ENCODE measurements at regions not wholly inside any gene's neighbourhood (a gene's known extent, or its start where the extent isn't known, plus 50 kb on each side); places are given as distances from the start of the nearest gene placed in this dataset.
"Not testable (repeated sequence)": the region's sequence is repeated elsewhere in the genome, so short reads cannot be mapped to it uniquely, and the experiment has no call there.

DNA sequence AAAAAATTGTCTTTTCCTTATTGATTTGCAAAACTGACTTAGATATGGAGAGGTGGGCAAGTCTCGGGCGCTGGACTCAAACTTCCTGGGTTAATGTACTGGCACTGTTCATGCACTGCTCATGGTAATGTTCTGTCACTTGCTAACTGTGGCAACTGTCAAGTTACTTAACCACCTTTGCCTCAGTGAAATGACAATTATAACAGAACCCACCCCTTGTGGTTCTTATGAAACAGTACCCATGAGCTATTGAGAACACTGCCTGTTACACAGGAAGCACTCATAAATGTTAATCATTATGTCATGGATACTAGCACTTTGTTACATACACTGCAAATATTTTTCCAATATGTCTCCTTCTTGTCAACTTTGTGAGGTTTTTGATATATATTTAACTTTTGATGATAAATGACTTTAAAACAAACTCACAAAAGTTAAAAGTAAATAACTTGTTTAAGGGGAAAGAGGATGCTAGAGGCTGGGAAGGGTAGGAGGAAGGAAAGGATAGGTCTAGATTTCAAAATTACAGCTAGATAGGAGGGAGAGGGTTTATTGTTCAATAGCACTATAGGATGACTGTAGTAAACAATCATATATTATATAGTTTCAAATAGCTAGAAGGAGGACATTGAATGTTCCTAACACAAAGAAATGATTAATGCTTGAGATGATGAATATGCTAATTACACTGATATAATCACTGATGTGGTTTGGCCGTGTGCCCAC is 342.5 kb downstream of the ADGRL2 start:
- DNase-seq (ENCODE audit: low read depth): no peak

DNA sequence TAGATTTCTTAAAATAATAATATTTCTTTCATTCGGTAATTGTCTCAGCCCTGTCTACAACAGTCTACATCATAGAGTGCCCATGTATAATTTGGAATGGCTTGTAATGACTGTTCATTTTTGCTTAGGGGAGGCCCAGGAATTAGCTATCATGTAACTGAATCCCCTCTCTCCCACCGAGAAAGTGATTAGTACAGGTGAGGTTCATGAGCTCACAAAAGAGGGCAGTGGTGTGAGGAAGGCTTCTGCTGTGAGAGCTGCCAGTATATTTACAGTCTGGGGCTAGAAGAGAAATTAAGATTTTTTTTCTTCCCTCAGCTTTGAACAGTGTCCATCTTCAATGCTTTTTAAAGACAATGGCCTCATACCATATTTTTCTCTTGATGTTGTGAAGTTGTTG is 340.7 kb downstream of the ADGRL2 start:
- no peak for DNase-seq (ENCODE audit: low read depth)

DNA sequence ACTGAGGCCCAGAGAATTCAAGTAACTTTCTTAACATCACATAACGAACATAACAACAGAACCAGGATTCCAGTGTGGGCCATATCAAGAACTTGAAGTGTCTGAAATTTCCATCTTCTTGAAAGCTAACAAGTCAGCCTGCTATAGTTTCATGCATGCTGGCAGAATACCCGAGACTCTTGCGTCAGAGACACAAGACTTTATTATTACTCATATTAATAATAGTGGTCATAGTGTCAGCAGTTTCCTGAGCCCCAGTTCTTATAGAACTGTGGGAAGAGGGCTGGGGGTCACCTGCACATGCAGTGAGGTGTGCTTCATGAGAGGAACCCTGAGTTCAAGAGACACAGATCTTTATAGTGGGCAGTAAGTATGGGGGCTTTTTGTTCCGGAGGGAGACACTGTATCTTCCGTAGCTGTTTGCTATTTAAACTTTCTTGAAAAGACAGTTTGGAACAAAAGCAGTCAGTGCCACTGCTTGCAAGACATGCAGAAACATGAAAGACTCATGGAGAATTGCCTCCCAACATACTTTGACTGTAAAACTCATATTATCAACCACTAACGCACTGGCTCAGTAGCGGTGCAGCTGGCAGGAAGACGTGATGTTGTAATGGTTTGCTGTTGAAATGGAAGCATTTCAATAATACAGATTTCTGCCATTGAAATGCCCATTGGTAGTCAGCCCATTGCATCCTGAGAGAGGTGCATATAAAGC is 339.2 kb downstream of the ADGRL2 start:
- no peak for DNase-seq (ENCODE audit: low read depth)

DNA sequence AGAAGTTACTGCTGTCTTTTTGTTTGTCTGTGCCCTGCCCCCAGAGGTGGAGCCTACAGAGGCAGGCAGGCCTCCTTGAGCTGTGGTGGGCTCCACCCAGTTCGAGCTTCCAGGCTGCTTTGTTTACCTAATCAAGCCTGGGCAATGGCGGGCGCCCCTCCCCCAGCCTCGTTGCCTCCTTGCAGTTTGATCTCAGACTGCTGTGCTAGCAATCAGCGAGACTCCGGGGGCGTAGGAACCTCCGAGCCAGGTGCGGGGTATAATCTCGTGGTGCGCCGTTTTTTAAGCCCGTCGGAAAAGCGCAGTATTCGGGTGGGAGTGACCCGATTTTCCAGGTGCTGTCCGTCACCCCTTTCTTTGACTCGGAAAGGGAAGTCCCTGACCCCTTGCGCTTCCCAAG is 335.6 kb downstream of the ADGRL2 start:
- not testable (repeated sequence) for DNase-seq (ENCODE audit: low read depth)

DNA sequence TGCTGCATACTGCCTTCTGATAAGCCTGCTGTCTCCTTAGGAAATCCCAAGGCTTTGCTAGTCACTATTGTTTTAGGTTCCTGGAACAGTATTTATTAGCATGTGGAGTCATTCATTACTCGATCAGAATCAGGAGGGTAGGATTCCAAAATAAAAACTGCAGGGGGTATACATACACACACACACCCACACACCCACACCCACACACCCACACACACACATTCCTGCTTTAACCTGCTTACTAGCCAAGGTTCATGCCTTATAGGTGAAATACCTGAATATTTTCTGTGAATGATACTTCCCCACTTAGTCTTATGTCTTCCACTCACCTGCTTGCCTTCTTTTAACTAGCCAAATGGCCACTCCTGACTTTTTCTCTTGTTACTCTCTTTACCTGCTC is 325.1 kb downstream of the ADGRL2 start:
- no peak for DNase-seq (ENCODE audit: low read depth)

DNA sequence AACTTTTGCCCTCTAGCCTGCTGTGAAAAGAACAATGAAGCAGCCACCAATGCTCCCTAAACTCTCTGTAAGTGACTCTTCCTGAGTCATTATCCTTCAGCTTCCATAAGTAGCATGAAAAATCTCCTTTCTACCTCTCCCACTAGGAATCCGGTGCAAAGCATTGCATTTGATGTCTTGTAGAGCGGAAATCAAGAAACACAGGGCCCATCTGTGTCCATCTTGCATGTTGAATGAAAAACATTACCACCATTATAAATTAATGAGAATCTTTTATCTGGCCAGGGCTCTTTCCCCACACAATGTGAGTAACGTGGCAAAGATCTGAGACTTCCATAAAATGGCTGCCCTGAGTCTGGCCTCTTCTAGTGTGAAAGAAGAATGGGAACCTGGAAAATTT is 324.4 kb downstream of the ADGRL2 start:
- DNase-seq (ENCODE audit: low read depth): no peak

DNA sequence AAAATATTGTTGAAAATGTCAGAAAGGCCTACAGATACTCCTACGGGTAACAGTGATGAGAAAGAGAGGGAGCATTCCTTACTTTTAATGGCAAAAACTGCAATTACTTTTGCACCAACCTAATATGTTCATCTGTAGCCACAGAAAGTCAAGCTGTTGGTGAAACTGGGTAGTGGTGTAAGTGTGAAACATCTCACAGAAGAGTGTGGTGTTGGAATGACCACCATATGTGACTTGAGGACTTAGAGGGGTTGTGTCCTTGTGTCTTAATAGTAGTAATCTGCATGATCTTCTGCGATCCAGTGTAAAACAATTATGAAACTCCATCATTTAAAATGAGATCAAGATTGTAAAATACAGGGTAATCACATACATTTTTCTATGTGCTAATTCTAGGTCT is 320.7 kb downstream of the ADGRL2 start:
- no peak for DNase-seq (ENCODE audit: low read depth)

DNA sequence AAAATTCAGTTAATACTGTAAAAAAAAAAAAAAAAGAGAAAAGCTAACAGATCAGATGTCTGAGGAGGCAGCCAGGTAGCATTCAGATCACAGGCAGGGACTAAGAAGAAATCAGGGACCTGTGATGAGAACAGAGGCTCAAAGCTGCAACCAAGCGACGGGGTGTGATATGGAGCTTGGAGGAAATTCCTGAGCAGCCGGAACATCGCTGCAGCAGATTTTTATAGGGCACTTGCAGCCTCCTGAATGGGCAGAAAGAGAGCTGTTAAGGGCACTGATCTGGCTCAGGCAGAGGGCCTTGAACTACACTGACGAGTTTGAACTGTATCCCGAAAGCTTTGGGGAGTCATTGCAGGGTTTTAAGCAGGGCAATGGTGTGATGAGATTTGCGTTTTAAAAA is 315.4 kb downstream of the ADGRL2 start:
- DNase-seq (ENCODE audit: low read depth): no peak

DNA sequence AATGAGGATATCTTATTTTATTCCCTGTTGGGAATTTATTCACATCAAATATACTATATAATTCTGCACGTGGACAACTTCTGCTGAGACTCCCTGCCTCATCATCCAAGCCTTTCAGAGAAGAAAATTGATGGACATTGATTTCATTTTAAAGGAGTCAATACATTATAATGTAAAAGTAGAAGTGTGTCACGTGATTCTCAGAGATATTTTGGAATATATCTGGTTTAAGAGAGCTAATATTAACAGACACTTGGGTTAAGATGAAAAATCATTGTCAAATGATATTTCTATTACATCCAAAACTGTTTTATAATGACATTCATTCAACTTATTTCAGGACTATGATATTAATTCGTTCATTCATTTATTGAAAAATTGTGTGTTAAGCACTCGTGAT is 314.2 kb downstream of the ADGRL2 start:
- DNase-seq (ENCODE audit: low read depth): no peak

DNA sequence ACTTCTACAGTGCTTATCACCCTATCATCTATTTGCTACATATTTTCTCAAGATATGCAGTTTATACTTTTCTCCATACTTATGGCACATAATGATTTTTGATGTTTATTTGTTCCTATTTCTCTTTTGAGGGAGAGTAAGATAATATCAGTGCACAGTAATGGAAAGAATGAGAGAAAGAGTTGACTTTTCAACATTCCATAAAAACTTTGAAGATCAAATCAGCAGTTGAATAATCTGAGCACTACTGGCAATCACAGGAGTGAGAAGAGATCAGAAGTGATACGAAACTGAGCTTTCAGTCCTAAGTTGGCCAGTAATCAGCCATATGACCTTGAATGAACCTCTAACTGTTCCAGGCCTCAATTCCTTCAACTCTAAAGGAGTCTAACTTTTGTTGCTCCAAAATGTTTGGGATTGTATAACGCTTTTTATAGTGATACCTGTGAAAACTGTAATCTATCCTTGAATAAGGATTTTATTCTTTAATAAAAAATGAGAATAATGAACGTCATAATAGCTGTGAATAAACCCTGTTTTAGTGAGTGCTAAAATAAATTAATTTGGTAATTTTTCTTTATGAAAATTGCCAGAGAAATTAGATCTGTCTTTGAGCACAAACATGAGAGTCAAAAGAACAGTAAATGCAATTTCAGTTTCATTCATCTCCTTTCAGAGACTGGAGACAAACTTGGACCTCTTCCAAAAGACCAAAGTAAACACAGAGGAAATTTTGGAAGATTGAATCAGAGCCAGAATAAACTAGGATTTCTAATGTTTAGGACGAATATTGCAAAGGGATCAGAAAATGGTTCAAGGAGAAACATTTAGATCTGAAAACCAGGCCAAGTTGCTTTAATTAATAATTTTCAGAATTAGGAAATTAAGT is 309.9 kb downstream of the ADGRL2 start:
- no peak for DNase-seq (ENCODE audit: low read depth)

DNA sequence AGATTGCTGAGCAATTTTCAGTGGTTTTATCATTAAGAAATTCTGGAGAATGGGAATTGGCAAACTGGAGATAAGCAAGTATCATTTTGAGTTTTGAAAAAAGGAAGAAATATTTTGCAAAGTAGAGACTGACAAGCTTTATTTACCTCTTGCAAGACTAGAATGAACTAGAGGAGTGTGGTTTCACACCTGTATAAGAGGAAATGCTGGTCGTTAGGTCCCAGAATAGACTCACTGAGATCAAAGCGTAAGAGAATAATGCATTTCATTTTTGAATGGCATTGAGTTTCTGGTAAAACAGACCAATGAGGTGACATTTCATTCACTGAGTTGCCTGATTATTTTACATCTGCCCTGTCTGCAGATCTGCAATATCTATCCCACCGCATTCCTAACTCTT is 308.1 kb downstream of the ADGRL2 start:
- DNase-seq (ENCODE audit: low read depth): no peak

DNA sequence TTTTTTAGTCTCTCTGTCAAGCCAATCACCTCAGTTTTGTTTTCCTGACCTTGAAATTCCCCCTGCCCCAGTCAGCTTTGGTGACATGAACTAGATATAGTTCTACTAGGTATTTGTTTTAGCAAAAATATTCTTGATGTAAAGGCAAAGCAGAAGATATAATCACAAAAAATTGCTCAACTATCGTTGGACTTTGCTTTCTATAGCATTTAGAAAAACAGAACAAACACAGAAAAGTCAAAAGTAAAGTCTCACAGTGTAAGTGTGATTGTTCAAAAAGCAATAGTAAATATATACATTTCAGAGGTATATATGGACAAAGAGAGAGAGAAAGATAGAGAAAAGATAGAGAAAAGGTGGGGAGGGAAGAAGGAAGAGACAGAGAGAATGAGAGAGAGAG is 305.9 kb downstream of the ADGRL2 start:
- no peak for DNase-seq (ENCODE audit: low read depth)

DNA sequence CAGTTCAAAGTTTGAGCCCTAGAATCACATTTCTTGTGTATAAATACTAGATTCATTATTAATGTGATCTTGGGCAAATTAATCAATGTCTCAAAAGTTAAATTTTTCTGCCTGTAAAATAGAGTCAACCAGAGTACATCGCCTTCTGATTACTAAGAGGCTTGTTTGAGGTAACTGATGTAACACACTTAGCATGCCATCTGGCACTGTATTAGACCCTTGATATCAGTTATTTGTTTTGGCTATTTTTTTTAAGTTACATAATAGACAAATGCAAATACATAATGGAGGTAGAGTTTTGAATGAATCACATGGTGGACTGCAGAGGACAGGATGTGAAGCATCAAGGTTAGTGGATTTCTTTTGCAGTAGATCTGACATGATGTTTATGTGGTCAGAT is 298.4 kb downstream of the ADGRL2 start:
- no peak for DNase-seq (ENCODE audit: low read depth)

DNA sequence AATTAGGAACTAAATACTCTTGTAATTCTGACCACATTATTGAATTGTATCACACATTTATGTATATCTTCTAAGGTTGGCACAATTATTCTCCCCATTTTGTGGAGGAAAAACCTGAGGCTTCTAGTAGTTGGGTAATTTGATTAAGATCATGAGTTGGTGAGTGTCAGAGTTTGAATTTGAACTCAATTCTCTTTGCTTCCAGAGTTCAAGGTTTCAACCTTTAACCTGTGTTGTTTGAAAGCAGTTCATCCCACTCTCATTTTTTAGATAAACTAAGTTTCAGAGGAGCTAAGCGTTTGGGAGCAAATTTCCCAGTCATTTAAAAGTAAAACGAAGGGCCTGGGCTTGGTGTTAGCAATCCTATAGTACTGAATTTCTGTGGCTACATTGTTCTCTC is 293.4 kb downstream of the ADGRL2 start:
- DNase-seq (ENCODE audit: low read depth): no peak

DNA sequence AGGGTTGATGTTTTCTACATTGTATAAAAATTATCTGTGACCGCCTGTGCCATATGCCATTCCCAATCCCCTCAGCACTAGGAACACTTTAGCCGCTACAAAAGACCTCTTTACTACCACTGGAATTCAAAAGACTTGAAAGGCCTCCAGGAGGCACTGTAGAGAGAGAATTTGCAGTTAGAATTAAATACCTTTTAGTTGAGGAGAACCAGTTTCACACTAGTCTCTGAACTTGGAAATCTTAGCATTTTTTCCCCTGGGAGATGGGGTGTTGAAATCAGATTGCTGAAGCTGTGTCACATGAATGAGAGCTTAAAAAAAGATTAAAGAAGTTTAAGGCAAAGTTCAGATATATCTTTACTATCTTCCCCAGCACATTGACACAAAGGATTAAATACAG is 291.0 kb downstream of the ADGRL2 start:
- DNase-seq (ENCODE audit: low read depth): no peak

DNA sequence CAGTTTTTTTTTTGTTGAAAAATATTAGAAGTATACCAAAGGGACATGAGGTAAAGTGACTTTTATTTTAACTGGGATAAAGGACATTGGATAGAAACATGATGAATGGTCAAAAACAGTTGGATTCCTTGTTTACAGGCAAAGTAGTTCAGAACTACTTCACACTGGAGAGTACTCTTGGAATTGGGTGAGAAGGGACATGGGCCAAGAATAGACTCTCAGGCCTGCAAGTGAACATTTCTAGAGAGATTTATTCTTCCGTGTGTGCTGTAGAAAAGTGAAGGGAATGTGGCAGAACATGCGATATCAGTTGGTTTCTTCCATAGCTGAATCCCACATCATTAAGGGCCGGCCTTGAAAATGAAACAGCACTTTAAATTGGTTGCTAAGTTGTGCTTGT is 290.5 kb downstream of the ADGRL2 start:
- no peak for DNase-seq (ENCODE audit: low read depth)

DNA sequence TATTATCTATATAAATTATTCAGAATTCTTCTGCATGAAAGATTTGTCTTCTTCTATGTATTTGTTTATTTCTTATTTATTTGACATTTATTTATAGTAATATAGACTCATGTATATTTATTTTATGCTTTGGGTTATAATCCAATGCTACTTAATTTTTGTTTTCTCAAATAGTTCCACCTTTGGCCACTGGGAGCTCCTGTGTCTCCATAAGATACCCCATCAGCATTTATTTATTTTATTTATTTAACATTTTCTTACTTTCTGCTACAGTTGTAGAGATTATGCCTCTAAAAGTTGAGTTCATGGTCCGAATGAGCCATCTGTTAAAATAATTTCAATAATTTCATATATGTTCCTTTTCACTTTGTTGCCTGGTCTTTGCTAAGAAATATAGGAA is 289.4 kb downstream of the ADGRL2 start:
- peak; percentile 1 for DNase-seq (ENCODE audit: low read depth)

DNA sequence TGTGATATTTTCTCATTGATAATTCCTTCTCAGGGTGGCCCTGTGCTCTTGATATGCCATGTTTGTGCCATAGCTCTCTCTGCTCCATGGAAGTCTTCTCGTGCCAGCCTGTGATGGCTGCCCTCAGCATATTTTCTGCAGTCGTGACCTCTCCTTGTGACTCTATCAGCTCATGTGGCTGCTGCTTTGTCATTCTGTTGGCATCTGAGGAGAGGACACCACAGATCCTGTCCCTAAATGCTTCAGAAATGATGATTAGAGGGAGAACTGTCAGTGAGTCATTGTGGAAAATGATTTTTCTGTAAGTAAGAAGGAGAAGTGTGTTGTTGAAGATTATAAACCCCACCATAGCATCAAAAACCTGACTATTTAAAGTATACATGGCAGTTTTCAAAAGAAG is 286.0 kb downstream of the ADGRL2 start:
- no peak for DNase-seq (ENCODE audit: low read depth)

DNA sequence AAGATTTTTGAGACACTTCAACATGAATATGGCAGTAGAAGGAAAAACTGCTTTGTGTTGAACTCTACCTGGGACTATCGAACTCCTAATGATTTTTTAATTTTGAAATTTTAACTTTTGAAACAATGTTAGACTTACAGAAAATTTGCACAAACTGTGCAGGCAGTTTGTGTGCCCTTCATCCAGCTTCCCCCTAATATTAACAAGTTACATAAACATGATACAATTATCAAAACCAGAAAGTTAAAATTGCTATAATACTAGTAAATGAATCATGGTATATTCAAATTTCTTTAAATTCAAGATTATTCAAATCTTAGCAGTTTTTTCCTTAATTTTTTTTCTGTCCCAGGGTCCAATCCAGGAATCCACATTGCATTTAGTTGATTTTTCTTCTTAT is 278.9 kb downstream of the ADGRL2 start:
- no peak for DNase-seq (ENCODE audit: low read depth)

DNA sequence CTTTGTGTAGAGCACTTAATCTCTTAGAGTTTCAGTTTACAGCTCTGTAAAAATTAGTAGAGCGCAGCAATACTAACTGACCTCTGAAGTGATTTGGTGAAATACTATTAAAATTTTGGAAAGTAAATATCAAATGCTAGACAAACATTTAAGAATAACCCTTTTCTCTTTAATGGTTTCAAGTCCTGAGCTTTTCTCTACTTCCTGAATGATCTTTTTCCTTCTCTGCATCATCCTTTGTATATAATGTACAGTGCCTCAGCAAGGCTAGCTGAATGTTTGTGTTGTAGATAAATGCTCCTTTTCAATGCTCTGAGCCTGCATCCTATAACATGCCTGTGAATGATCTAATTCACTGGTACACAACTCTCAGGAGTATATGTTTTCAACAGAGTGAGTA is 272.9 kb downstream of the ADGRL2 start:
- no peak for DNase-seq (ENCODE audit: low read depth)

DNA sequence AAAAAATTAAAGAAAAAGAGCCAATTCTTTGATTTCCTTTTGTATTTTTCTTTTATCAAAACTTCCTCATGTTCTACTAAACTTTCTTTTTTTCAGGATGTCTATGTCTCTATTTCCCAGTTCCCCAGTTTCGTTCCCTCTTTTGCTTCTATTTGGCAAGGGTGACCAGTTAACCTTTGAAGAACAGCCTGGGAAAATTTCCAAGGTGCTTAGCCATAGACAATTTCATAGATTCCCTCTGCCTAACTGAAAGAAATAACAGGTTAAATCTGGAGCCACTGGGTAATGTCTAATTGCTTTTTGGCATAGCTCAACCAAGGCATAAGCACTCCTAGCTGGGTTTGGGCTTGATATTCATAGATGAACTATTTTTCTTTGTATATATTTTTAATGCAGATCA is 272.3 kb downstream of the ADGRL2 start:
- DNase-seq (ENCODE audit: low read depth): no peak

DNA sequence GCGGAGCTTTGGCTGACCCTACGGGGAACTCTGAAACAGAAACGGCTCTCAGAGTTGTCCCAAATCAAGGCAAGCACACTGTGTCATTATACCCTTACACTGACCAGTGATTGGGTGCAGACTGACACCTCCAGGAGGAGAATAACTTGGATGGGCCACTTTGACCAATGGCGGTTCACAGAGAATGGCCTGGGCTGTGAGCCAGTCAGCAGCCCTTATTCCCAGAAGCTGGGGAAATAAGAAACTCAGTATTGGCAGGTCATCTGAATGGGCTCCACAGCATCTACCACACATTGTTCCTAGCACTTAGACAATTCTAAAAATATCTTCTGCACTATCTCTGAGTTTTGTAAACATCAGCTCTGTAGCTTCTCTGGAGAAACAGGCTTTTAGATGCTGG is 265.2 kb downstream of the ADGRL2 start:
- no peak for DNase-seq (ENCODE audit: low read depth)

DNA sequence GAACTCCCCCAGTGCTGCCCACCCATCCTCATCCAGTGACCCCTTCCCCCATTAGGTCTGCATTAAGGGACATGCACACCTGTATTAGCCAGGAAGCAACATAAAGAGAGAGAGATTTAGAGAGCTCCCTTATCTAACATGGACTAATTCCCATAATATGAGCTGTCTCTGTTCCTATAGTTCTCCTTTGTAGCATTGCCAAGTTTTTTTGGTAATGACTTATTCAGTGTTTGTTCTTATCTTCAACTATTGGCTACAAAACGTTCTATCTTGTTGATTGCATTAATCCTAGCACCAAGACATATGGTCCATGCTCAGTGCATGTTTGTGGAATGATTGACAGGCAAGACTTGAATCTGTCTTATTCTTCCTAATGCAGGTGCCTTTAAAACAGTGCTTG is 264.0 kb downstream of the ADGRL2 start:
- DNase-seq (ENCODE audit: low read depth): no peak

Measured in ELR (cell line).